ENCODE measurements at regions not wholly inside any gene's neighbourhood (a gene's known extent, or its start where the extent isn't known, plus 50 kb on each side); places are given as distances from the start of the nearest gene placed in this dataset.

DNA sequence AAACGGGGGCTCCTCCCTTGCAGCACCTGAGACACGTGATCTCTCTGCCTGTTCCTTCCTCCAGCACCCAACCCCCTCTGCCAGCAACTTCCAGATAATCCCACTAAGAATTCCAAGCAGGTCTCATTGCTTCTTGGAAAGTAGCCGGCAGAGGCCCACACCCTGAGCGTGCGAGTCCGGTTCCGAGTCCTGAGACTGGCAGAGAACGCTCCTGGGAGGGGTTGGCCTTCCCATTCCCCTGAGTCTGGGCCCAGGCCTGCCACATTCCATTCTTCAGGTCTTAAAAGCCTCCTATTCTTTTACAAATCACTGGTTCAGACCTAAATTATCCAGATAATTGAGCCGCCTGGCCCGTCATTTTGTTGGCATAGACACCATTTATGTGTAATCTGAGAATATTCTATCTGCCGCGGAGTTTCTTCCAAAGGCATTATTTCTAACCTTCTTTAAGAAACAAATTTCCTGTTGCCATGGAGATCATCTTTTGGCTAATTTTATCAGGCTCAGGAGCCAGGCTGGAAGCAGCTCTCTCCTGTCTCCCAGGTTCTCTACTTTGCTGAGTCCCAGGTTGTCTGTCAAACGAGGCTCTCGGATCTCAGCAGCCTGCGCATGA, 165.4 kb downstream of the MYCN start:
- TF ChIP-seq CTCF (IDR thresholded peaks at IDR 0.05; ENCODE audit: low read depth, low read length), result no peak
- TF ChIP-seq POLR2A (IDR thresholded peaks at IDR 0.05; ENCODE audit: extremely low read depth, insufficient read length), result no peak

Measured in NB4 (cell line).